Right atrium auricular region (tissue), 2 donors: ENCODE measurements at regions not wholly inside any gene's neighbourhood (a gene's known extent, or its start where the extent isn't known, plus 50 kb on each side); places are given as distances from the start of the nearest gene placed in this dataset.

Experiments used
- DNase-seq: peaks from one replicate; pipeline ENCODE4 v3.0.0-alpha.2; 2019; ENCODE audit warnings: low spot score
- H3K27ac ChIP-seq, 2 donors: fragments of 200-600 bp; sonication (generic); 1 replicate in 1 of 2; 2 replicates in 1 of 2; pipeline ENCODE4 v1.5.1; 2016 to 2019
- H3K27me3 ChIP-seq, 2 donors: fragments of 200-600 bp; sonication (generic); one replicate each; pipeline versions ENCODE4 v1.5.1 to v1.6.0; 2017 to 2019
- H3K36me3 ChIP-seq: fragments of 200-600 bp; sonication (generic); one replicate; pipeline ENCODE4 v1.5.1; 2016
- H3K4me1 ChIP-seq, 2 donors: fragments of 200-600 bp; sonication (generic); one replicate each; pipeline versions ENCODE4 v1.5.1 to v1.6.0; 2017 to 2019
- H3K4me3 ChIP-seq, 2 donors: fragments of 200-600 bp; sonication (generic); 1 replicate in 1 of 2; 2 replicates in 1 of 2; pipeline ENCODE4 v1.5.1; 2017 to 2019; ENCODE audit warnings: mild to moderate bottlenecking in 1 of 2, moderate library complexity in 1 of 2
- H3K9me3 ChIP-seq, 2 donors: fragments of 200-600 bp; sonication (generic); one replicate each; pipeline ENCODE4 v1.5.1; 2019
- CTCF ChIP-seq, 2 donors: fragments of 200-600 bp; sonication (generic); IDR thresholded peaks; one replicate each; pipeline ENCODE4 v1.5.1; 2019; ENCODE audit warnings: antibody characterized with exemption in 2 of 2

DNA sequence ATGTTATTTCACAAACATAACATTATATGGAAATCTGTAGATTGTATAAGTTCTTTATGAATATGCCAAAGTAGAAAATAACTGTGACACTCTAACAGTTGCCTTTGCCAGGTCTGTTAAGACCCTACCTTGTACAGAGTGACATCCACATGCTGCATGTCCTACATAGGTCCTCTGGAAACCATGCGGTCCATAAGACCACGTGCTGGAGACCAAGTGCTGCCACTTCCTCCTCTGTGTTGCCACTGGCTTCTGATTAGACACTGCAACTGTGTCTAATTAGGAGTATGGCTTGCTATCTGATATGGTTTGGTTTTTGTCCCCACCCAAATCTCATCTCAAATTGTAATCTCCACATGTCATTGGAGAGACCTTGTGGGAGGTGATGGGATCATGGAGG is 855.5 kb upstream of the SEMA6D start:
- no peak for DNase-seq
- Histone ChIP-seq H3K9me3 (no peaks in the 10 kb centered on the region), H3K27me3 (no peaks in the 10 kb centered on the region), H3K36me3 (no peaks in the 10 kb centered on the region), H3K27ac (no peak overlapping the region), H3K4me1 (no peaks in the 10 kb centered on the region), H3K4me3 (no peak overlapping the region)
- no peak for TF ChIP-seq CTCF (IDR thresholded peaks at IDR 0.05)

DNA sequence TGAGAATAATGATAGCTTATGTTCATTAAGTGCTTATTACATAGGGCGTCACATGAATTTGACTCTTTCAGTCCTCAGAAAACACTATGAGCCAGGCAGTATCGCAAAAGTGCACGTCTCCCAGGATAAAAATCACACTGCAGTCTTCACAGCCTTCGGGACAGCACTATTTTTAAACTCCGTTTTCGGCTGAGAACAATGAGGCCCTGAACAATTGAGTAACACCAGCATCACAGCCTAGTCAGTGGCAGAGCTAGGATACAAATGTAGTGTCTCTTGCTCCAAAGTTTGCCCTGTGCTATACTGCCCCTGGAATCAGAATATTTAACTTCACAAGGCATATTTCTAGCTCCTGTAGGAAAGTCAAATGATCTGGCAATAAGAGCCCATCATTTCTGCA is 852.1 kb upstream of the SEMA6D start:
- H3K4me1 ChIP-seq: no peaks in the 10 kb centered on the region
- TF ChIP-seq CTCF (IDR thresholded peaks at IDR 0.05): no peak
- no peak for DNase-seq
- H3K4me3 ChIP-seq: no peak overlapping the region
- no peaks in the 10 kb centered on the region for H3K36me3 ChIP-seq
- H3K27me3 ChIP-seq: no peaks in the 10 kb centered on the region
- no peaks in the 10 kb centered on the region for H3K9me3 ChIP-seq
- H3K27ac ChIP-seq: no peak overlapping the region

GRCh38 chr15:46872286-46872980 is 844.9 kb upstream of the SEMA6D start:
- Histone ChIP-seq H3K4me3 (no peak overlapping the region), H3K9me3 (no peaks in the 10 kb centered on the region), H3K36me3 (no peaks in the 10 kb centered on the region), H3K27me3 (no peaks in the 10 kb centered on the region), H3K4me1 (no peaks in the 10 kb centered on the region), H3K27ac (no peak overlapping the region)
- TF ChIP-seq CTCF (IDR thresholded peaks at IDR 0.05): no peak
- DNase-seq: no peak

DNA sequence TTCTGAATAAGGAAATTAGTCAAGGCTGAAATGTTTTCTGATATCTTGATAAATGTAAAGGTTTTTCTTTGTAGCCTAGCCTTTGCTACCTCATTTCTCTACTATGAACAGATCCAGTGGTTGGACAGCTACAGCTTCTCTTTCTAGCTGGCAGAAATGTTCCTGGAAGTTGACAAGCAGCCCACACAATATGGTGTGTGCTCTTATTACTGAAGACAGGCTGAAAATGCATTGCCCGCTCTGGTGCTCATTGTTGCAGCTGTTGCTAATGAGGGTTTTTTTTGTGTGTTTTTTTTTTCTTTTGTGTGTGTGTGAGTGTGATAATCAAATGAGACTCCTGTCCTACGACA is 844.3 kb upstream of the SEMA6D start:
- no peaks in the 10 kb centered on the region for H3K36me3 ChIP-seq
- DNase-seq: no peak
- H3K27me3 ChIP-seq: no peaks in the 10 kb centered on the region
- no peaks in the 10 kb centered on the region for H3K4me1 ChIP-seq
- H3K27ac ChIP-seq: no peak overlapping the region
- H3K4me3 ChIP-seq: no peak overlapping the region
- no peak for TF ChIP-seq CTCF (IDR thresholded peaks at IDR 0.05)
- no peaks in the 10 kb centered on the region for H3K9me3 ChIP-seq

GRCh38 chr15:46879032-46879770 is 838.1 kb upstream of the SEMA6D start:
- no peaks in the 10 kb centered on the region for H3K9me3 ChIP-seq
- H3K4me1 ChIP-seq: no peaks in the 10 kb centered on the region
- DNase-seq: no peak
- no peaks in the 10 kb centered on the region for H3K36me3 ChIP-seq
- H3K27me3 ChIP-seq: no peaks in the 10 kb centered on the region
- no peak for TF ChIP-seq CTCF (IDR thresholded peaks at IDR 0.05)
- H3K27ac ChIP-seq: no peak overlapping the region
- H3K4me3 ChIP-seq: no peak overlapping the region
